Astrocyte (in vitro differentiated cells and primary cell): ENCODE measurements at regions not wholly inside any gene's neighbourhood (a gene's known extent, or its start where the extent isn't known, plus 50 kb on each side); places are given as distances from the start of the nearest gene placed in this dataset.

ENCODE experiments used
- DNase-seq: peaks from one replicate; pipeline ENCODE4 v3.0.0-alpha.2; 2010; ENCODE audit warnings: low read depth
- FAIRE-seq: peaks from 2 replicates; lab custom pipeline; 2011; peaks lifted over from hg19 to GRCh38; lab: Jason Lieb, UNC
- H2AFZ ChIP-seq: 2 replicates; pipeline ENCODE4 v1.6.0; 2012; ENCODE audit warnings: low read depth, low read length, inconsistent platforms
- H3K27ac ChIP-seq: 2 replicates; pipeline ENCODE4 v1.5.1; 2011; ENCODE audit warnings: low read depth, low read length, inconsistent platforms
- H3K27me3 ChIP-seq: 2 replicates; pipeline ENCODE4 v1.6.0; 2011; ENCODE audit warnings: low read length, inconsistent platforms; ENCODE audit not compliant: insufficient read depth
- H3K36me3 ChIP-seq: 2 replicates; pipeline ENCODE4 v1.5.1; 2011; ENCODE audit warnings: low read length, inconsistent platforms; ENCODE audit not compliant: insufficient read depth
- H3K4me1 ChIP-seq: 2 replicates; pipeline ENCODE4 v1.5.1; 2011; ENCODE audit warnings: low read length, inconsistent platforms; ENCODE audit not compliant: insufficient read depth
- H3K4me2 ChIP-seq: 2 replicates; pipeline ENCODE4 v1.6.0; 2012; ENCODE audit warnings: low read length, inconsistent platforms
- H3K4me3 ChIP-seq: 2 replicates; pipeline ENCODE4 v1.5.1; 2011; ENCODE audit warnings: low read depth, mild to moderate bottlenecking, low read length, inconsistent platforms; ENCODE audit not compliant: insufficient read depth
- H3K79me2 ChIP-seq: 2 replicates; pipeline ENCODE4 v1.6.0; 2012; ENCODE audit warnings: mild to moderate bottlenecking, low read length, inconsistent platforms; ENCODE audit not compliant: insufficient read depth
- H3K9ac ChIP-seq: 2 replicates; pipeline ENCODE4 v1.6.0; 2012; ENCODE audit warnings: mild to moderate bottlenecking, low read length, inconsistent platforms
- H3K9me3 ChIP-seq: 2 replicates; pipeline ENCODE4 v1.5.1; 2012; ENCODE audit warnings: low read depth, mild to moderate bottlenecking, low read length, inconsistent platforms; ENCODE audit not compliant: insufficient read depth
- H4K20me1 ChIP-seq: 2 replicates; pipeline ENCODE4 v1.6.0; 2012; ENCODE audit warnings: low read length, inconsistent platforms; ENCODE audit not compliant: insufficient read depth
- H3K27ac Mint-ChIP-seq: one replicate; pipeline ENCODE4 v1.8.0; 2021; ENCODE audit warnings: mild to moderate bottlenecking, mixed read lengths; ENCODE audit not compliant: unreplicated experiment
- H3K27me3 Mint-ChIP-seq: one replicate; pipeline ENCODE4 v1.8.0; 2021; ENCODE audit warnings: low read depth, mixed read lengths; ENCODE audit not compliant: unreplicated experiment
- H3K36me3 Mint-ChIP-seq: one replicate; pipeline ENCODE4 v1.8.0; 2021; ENCODE audit warnings: low read depth, mixed read lengths; ENCODE audit not compliant: unreplicated experiment
- H3K4me1 Mint-ChIP-seq: one replicate; pipeline ENCODE4 v1.8.0; 2021; ENCODE audit warnings: low read depth, mixed read lengths; ENCODE audit not compliant: unreplicated experiment
- H3K4me3 Mint-ChIP-seq: one replicate; pipeline ENCODE4 v1.8.0; 2021; ENCODE audit warnings: mild to moderate bottlenecking, moderate library complexity, mixed read lengths; ENCODE audit not compliant: unreplicated experiment
- H3K9me3 Mint-ChIP-seq: one replicate; pipeline ENCODE4 v1.8.0; 2021; ENCODE audit warnings: mild to moderate bottlenecking, mixed read lengths; ENCODE audit not compliant: unreplicated experiment
- CTCF ChIP-seq: IDR thresholded peaks from 2 replicates; pipeline ENCODE4 v1.5.1; 2011; ENCODE audit warnings: low read depth, mild to moderate bottlenecking, inconsistent platforms, low read length, moderate library complexity; ENCODE audit not compliant: insufficient read depth
- EZH2 ChIP-seq: IDR thresholded peaks from 2 replicates; pipeline ENCODE4 v1.6.1; 2012; ENCODE audit warnings: mild to moderate bottlenecking, low read length, inconsistent platforms; ENCODE audit not compliant: insufficient read depth

GRCh38 chr10:78392197-78392596 is 358.5 kb downstream of the RPS24 start:
- no peaks in the 10 kb centered on the region for H3K9me3 ChIP-seq
- H3K9ac ChIP-seq, result no peak overlapping the region
- no peaks in the 10 kb centered on the region for H3K36me3 ChIP-seq
- no peak overlapping the region for H2AFZ ChIP-seq
- H4K20me1 ChIP-seq, result no peaks in the 10 kb centered on the region
- no peak for DNase-seq
- H3K4me3 ChIP-seq, result no peak overlapping the region
- no peaks in the 10 kb centered on the region for H3K4me1 ChIP-seq
- H3K27ac ChIP-seq, result no peak overlapping the region
- H3K4me2 ChIP-seq, result no peak overlapping the region
- H3K36me3 Mint-ChIP-seq, result no peaks in the 10 kb centered on the region
- FAIRE-seq, result no peak
- peaks cover 23% of the 10 kb centered on the region for H3K27me3 ChIP-seq
- TF ChIP-seq EZH2 (no peak), CTCF (no peak)
- H3K4me3 Mint-ChIP-seq, result no peak overlapping the region
- peaks cover 37% of the 10 kb centered on the region for H3K27me3 Mint-ChIP-seq
- H3K27ac Mint-ChIP-seq, result no peak overlapping the region
- H3K4me1 Mint-ChIP-seq, result no peaks in the 10 kb centered on the region
- H3K79me2 ChIP-seq, result no peaks in the 10 kb centered on the region
- no peaks in the 10 kb centered on the region for H3K9me3 Mint-ChIP-seq

GRCh38 chr10:78393094-78393493 is 359.4 kb downstream of the RPS24 start:
- Histone ChIP-seq H3K4me1 (no peaks in the 10 kb centered on the region), H3K27me3 (peaks cover 22% of the 10 kb centered on the region), H3K9ac (no peak overlapping the region), H2AFZ (no peak overlapping the region), H3K36me3 (no peaks in the 10 kb centered on the region), H3K27ac (no peak overlapping the region), H3K9me3 (no peaks in the 10 kb centered on the region), H3K4me2 (no peak overlapping the region), H4K20me1 (no peaks in the 10 kb centered on the region), H3K4me3 (no peak overlapping the region), H3K79me2 (no peaks in the 10 kb centered on the region)
- no peaks in the 10 kb centered on the region for H3K36me3 Mint-ChIP-seq
- TF ChIP-seq CTCF, result no peak
- no peak overlapping the region for H3K27ac Mint-ChIP-seq
- DNase-seq (no peak), FAIRE-seq (no peak)
- peaks cover 2% of the 10 kb centered on the region for H3K9me3 Mint-ChIP-seq
- H3K4me1 Mint-ChIP-seq, result no peaks in the 10 kb centered on the region
- H3K27me3 Mint-ChIP-seq, result peaks cover 36% of the 10 kb centered on the region
- H3K4me3 Mint-ChIP-seq, result no peak overlapping the region

- no peak overlapping the region for H2AFZ ChIP-seq
Observed at GRCh38 chr10:78394047-78394446, 360.4 kb downstream of the RPS24 start.

More at GRCh38 chr10:78394047-78394446, 360.4 kb downstream of the RPS24 start:
- no peak overlapping the region for H3K27ac Mint-ChIP-seq
- H3K4me3 Mint-ChIP-seq, result no peak overlapping the region
- no peak for TF ChIP-seq EZH2
- TF ChIP-seq CTCF, result no peak
- H3K4me3 ChIP-seq, result no peak overlapping the region
- no peaks in the 10 kb centered on the region for H3K4me1 Mint-ChIP-seq
- H3K4me1 ChIP-seq, result no peaks in the 10 kb centered on the region
- no peak overlapping the region for H3K9ac ChIP-seq
- H3K36me3 ChIP-seq, result no peaks in the 10 kb centered on the region
- no peak for FAIRE-seq
- no peak for DNase-seq
- no peaks in the 10 kb centered on the region for H3K9me3 ChIP-seq
- peaks cover 38% of the 10 kb centered on the region for H3K27me3 Mint-ChIP-seq
- no peaks in the 10 kb centered on the region for H4K20me1 ChIP-seq
- H3K36me3 Mint-ChIP-seq, result no peaks in the 10 kb centered on the region
- peaks cover 2% of the 10 kb centered on the region for H3K9me3 Mint-ChIP-seq
- no peak overlapping the region for H3K27ac ChIP-seq
- H3K4me2 ChIP-seq, result no peak overlapping the region
- no peaks in the 10 kb centered on the region for H3K79me2 ChIP-seq
- peaks cover 22% of the 10 kb centered on the region for H3K27me3 ChIP-seq
